Caco-2 (cell line): ENCODE measurements at regions not wholly inside any gene's neighbourhood (a gene's known extent, or its start where the extent isn't known, plus 50 kb on each side); places are given as distances from the start of the nearest gene placed in this dataset.

ENCODE experiments used
- BruUV-seq: library from RNA; stranded (reverse); fragments of 400-500 nt; replicated peaks from 2 replicates; lab custom pipeline; 2021; lab: Mats Ljungman, UMichigan
- CTCF ChIA-PET: fragments of 300-600 bp; sonication (Branson Sonifier 250); formaldehyde crosslinking; loops from one replicate; lab custom pipeline; 2022; ENCODE audit warnings: antibody characterized with exemption; lab: Charles Lee
- POLR2A ChIA-PET: fragments of 300-600 bp; sonication (Branson Sonifier 250); formaldehyde crosslinking; loops from one replicate; lab custom pipeline; 2022; ENCODE audit warnings: antibody characterized with exemption; lab: Charles Lee
- DNase-seq, 2 experiments: peaks; one replicate each; pipeline versions ENCODE4 v3.0.0 to v3.0.0-alpha.2; 2020 to 2022
- H3K27me3 ChIP-seq: replicated peaks from 2 replicates; pipeline ENCODE4 v1.6.0; 2011; ENCODE audit warnings: low read length; ENCODE audit not compliant: control insufficient read depth, insufficient read depth
- H3K36me3 ChIP-seq: 2 replicates; pipeline ENCODE4 v1.5.1; 2011; ENCODE audit warnings: low read length; ENCODE audit not compliant: control insufficient read depth, insufficient read depth
- H3K4me1 ChIP-seq: fragments of 250-450 bp; sonication (Bioruptor Pico); 2 replicates; pipeline ENCODE4 v1.5.1; 2020; ENCODE audit warnings: mild to moderate bottlenecking
- H3K4me3 ChIP-seq: 2 replicates; pipeline ENCODE4 v1.5.1; 2011; ENCODE audit warnings: low read depth, mild to moderate bottlenecking, control low read depth, low read length
- H3K9me3 ChIP-seq: fragments of 250-450 bp; sonication (Bioruptor Pico); 2 replicates; pipeline ENCODE4 v1.5.1; 2020; ENCODE audit warnings: mild to moderate bottlenecking, moderate library complexity
- H3K27ac Mint-ChIP-seq: one replicate; pipeline ENCODE4 v1.8.0; 2022; ENCODE audit warnings: mixed read lengths; ENCODE audit not compliant: unreplicated experiment
- H3K27me3 Mint-ChIP-seq: one replicate; pipeline ENCODE4 v1.8.0; 2022; ENCODE audit warnings: mixed read lengths; ENCODE audit not compliant: insufficient read depth, unreplicated experiment
- H3K36me3 Mint-ChIP-seq: one replicate; pipeline ENCODE4 v1.8.0; 2022; ENCODE audit warnings: mild to moderate bottlenecking, mixed read lengths; ENCODE audit not compliant: insufficient read depth, unreplicated experiment
- H3K4me1 Mint-ChIP-seq: one replicate; pipeline ENCODE4 v1.8.0; 2022; ENCODE audit warnings: low read depth, mixed read lengths; ENCODE audit not compliant: unreplicated experiment
- H3K4me3 Mint-ChIP-seq: one replicate; pipeline ENCODE4 v1.8.0; 2022; ENCODE audit warnings: mild to moderate bottlenecking, moderate library complexity, mixed read lengths; ENCODE audit not compliant: unreplicated experiment
- H3K9me3 Mint-ChIP-seq: one replicate; pipeline ENCODE4 v1.8.0; 2022; ENCODE audit warnings: mixed read lengths; ENCODE audit not compliant: unreplicated experiment
- CTCF ChIP-seq, 2 experiments: fragments of 200-600 bp in 1 of 2; IDR thresholded peaks; 1 replicate in 1 of 2; 2 replicates in 1 of 2; pipeline versions ENCODE4 v1.5.1 to v1.8.0; 2011 to 2022; ENCODE audit warnings: antibody characterized with exemption in 1 of 2, control low read depth in 1 of 2, inconsistent platforms in 1 of 2, low read depth in 1 of 2, low read length in 1 of 2, mild to moderate bottlenecking in 1 of 2, moderate library complexity in 1 of 2; ENCODE audit not compliant: insufficient read depth in 1 of 2, severe bottlenecking in 1 of 2, unreplicated experiment in 1 of 2
- intact Hi-C: fragments of 100-400 bp; cut with micrococcal nuclease; formaldehyde crosslinking; loops from one replicate; pipeline ENCODE4 v1.10.0; 2022; ENCODE audit not compliant: unreplicated experiment

GRCh38 chr12:107436376-107436775 is 249.2 kb upstream of the PWP1 start:
- no peaks in the 10 kb centered on the region for H3K36me3 Mint-ChIP-seq
- no peak overlapping the region for H3K4me3 ChIP-seq
- ChIA-PET CTCF (no interaction called here), POLR2A (no interaction called here)
- no peaks in the 10 kb centered on the region for H3K4me1 ChIP-seq
- DNase-seq = no peak
- no peaks in the 10 kb centered on the region for H3K27me3 ChIP-seq
- no peak for TF ChIP-seq CTCF (IDR thresholded peaks at IDR 0.05; ENCODE audit: insufficient read depth in 1 of 2, low read depth in 1 of 2, low read length in 1 of 2, severe bottlenecking in 1 of 2, unreplicated experiment in 1 of 2)
- no TSS peak for BruUV-seq
- no peak overlapping the region for H3K4me3 Mint-ChIP-seq
- no peak overlapping the region for H3K27ac Mint-ChIP-seq
- intact Hi-C loops = no loop called here
- H3K27me3 Mint-ChIP-seq = peaks cover 6% of the 10 kb centered on the region
- H3K9me3 Mint-ChIP-seq = no peaks in the 10 kb centered on the region
- H3K4me1 Mint-ChIP-seq = no peaks in the 10 kb centered on the region
- no peaks in the 10 kb centered on the region for H3K9me3 ChIP-seq
- H3K36me3 ChIP-seq = no peaks in the 10 kb centered on the region

- TF ChIP-seq CTCF (IDR thresholded peaks at IDR 0.05; ENCODE audit: insufficient read depth in 1 of 2, low read depth in 1 of 2, low read length in 1 of 2, severe bottlenecking in 1 of 2, unreplicated experiment in 1 of 2) = no peak
- no peaks in the 10 kb centered on the region for H3K36me3 Mint-ChIP-seq
- intact Hi-C loops = no loop called here
- Histone ChIP-seq H3K4me1 (no peaks in the 10 kb centered on the region), H3K9me3 (no peaks in the 10 kb centered on the region), H3K36me3 (no peaks in the 10 kb centered on the region), H3K4me3 (no peak overlapping the region), H3K27me3 (no peaks in the 10 kb centered on the region)
- no peaks in the 10 kb centered on the region for H3K9me3 Mint-ChIP-seq
- CTCF ChIA-PET = no interaction called here
- H3K4me1 Mint-ChIP-seq = no peaks in the 10 kb centered on the region
- no TSS peak for BruUV-seq
- H3K27me3 Mint-ChIP-seq = peaks cover 6% of the 10 kb centered on the region
- POLR2A ChIA-PET = no interaction called here
- H3K4me3 Mint-ChIP-seq = no peak overlapping the region
- no peak for DNase-seq
- H3K27ac Mint-ChIP-seq = no peak overlapping the region
Observed at GRCh38 chr12:107436836-107437235, 248.8 kb upstream of the PWP1 start.

GRCh38 chr12:107437954-107438353 is 247.6 kb upstream of the PWP1 start:
- Mint-ChIP-seq H3K4me3 (no peak overlapping the region), H3K36me3 (no peaks in the 10 kb centered on the region), H3K9me3 (no peaks in the 10 kb centered on the region), H3K27ac (no peak overlapping the region), H3K27me3 (peaks cover 6% of the 10 kb centered on the region), H3K4me1 (no peaks in the 10 kb centered on the region)
- DNase-seq = no peak
- TF ChIP-seq CTCF (IDR thresholded peaks at IDR 0.05; ENCODE audit: insufficient read depth in 1 of 2, low read depth in 1 of 2, low read length in 1 of 2, severe bottlenecking in 1 of 2, unreplicated experiment in 1 of 2) = no peak
- no peaks in the 10 kb centered on the region for H3K36me3 ChIP-seq
- H3K27me3 ChIP-seq = no peaks in the 10 kb centered on the region
- BruUV-seq = no TSS peak
- H3K4me1 ChIP-seq = no peaks in the 10 kb centered on the region
- no peak overlapping the region for H3K4me3 ChIP-seq
- ChIA-PET POLR2A (no interaction called here), CTCF (no interaction called here)
- intact Hi-C loops = no loop called here
- H3K9me3 ChIP-seq = no peaks in the 10 kb centered on the region
